ENCODE measurements at regions not wholly inside any gene's neighbourhood (a gene's known extent, or its start where the extent isn't known, plus 50 kb on each side); places are given as distances from the start of the nearest gene placed in this dataset.

- intact Hi-C loops (cut with DNase I; ENCODE audit: low total_unique reads), result no loop called here
- no peak for DNase-seq
- WGBS, 5 donors, result 76 to 88% (median 81%) methylated on average over 20 to 22 of the region's 22 CpGs
These were observed 361.7 kb upstream of the TNRC6C start for GRCh38 chr17:77596491-77597417.

GRCh38 chr17:77597418-77598240 lies 360.9 kb upstream of the TNRC6C start:
- Histone ChIP-seq H3K4me1 (peaks cover 0 to 21% (median 10%) of the 10 kb centered on the region in 4 donors), H3K4me3 (no peak overlapping the region), H3K9me3 (no peaks in the 10 kb centered on the region), H3K27me3 (peaks cover 0 to 10% (median 0%) of the 10 kb centered on the region in 3 donors), H3K27ac (no peak overlapping the region), H3K36me3 (no peaks in the 10 kb centered on the region)
- TF ChIP-seq POLR2AphosphoS5 (IDR thresholded peaks at IDR 0.05), result no peak
- TF ChIP-seq POLR2A (IDR thresholded peaks at IDR 0.05), result no peak
- no peak for TF ChIP-seq CTCF (IDR thresholded peaks at IDR 0.05)
- no peak for DNase-seq
- WGBS, 5 donors, result 80 to 88% (median 82%) methylated on average over 16 to 19 of the region's 19 CpGs
- intact Hi-C loops (cut with DNase I; ENCODE audit: low total_unique reads), result no loop called here

More at GRCh38 chr17:77596491-77597417, 361.7 kb upstream of the TNRC6C start:
- Histone ChIP-seq H3K27me3 (peaks cover 0 to 12% (median 0%) of the 10 kb centered on the region in 3 donors), H3K27ac (no peak overlapping the region), H3K4me1 (peaks cover 0 to 12% (median 7%) of the 10 kb centered on the region in 4 donors), H3K4me3 (no peak overlapping the region), H3K36me3 (no peaks in the 10 kb centered on the region), H3K9me3 (no peaks in the 10 kb centered on the region)
- TF ChIP-seq EP300 (IDR thresholded peaks at IDR 0.05) (no peak), POLR2AphosphoS5 (IDR thresholded peaks at IDR 0.05) (no peak), CTCF (IDR thresholded peaks at IDR 0.05) (no peak), POLR2A (IDR thresholded peaks at IDR 0.05) (no peak)

GRCh38 chr17:77598241-77598620 lies 360.3 kb upstream of the TNRC6C start:
- TF ChIP-seq EP300 (IDR thresholded peaks at IDR 0.05), result no peak
- no peak for TF ChIP-seq POLR2A (IDR thresholded peaks at IDR 0.05)
- no peak for TF ChIP-seq POLR2AphosphoS5 (IDR thresholded peaks at IDR 0.05)
- no peak for TF ChIP-seq CTCF (IDR thresholded peaks at IDR 0.05)
- no peak for DNase-seq
- no peak overlapping the region for H3K4me3 ChIP-seq
- peaks cover 0 to 27% (median 16%) of the 10 kb centered on the region in 4 donors for H3K4me1 ChIP-seq
- H3K9me3 ChIP-seq, result no peaks in the 10 kb centered on the region
- intact Hi-C loops (cut with DNase I; ENCODE audit: low total_unique reads), result no loop called here
- H3K27me3 ChIP-seq, result peaks cover 0 to 6% (median 0%) of the 10 kb centered on the region in 3 donors
- no peak overlapping the region for H3K27ac ChIP-seq
- no peaks in the 10 kb centered on the region for H3K36me3 ChIP-seq
- WGBS, 5 donors, result 82 to 91% (median 86%) methylated on average over 4 of the region's 4 CpGs

- H3K27me3 ChIP-seq, result peaks cover 0 to 5% (median 0%) of the 10 kb centered on the region in 3 donors
- no peak for TF ChIP-seq POLR2A (IDR thresholded peaks at IDR 0.05)
- no peak for TF ChIP-seq CTCF (IDR thresholded peaks at IDR 0.05)
- no peak for TF ChIP-seq EP300 (IDR thresholded peaks at IDR 0.05)
- no peak for TF ChIP-seq POLR2AphosphoS5 (IDR thresholded peaks at IDR 0.05)
- DNase-seq, result no peak
- peaks cover 0 to 31% (median 19%) of the 10 kb centered on the region in 4 donors for H3K4me1 ChIP-seq
- H3K27ac ChIP-seq, result no peak overlapping the region
- no peak overlapping the region for H3K4me3 ChIP-seq
- intact Hi-C loops (cut with DNase I; ENCODE audit: low total_unique reads), result no loop called here
- H3K36me3 ChIP-seq, result no peaks in the 10 kb centered on the region
- no peaks in the 10 kb centered on the region for H3K9me3 ChIP-seq
These were observed 358.8 kb upstream of the TNRC6C start for GRCh38 chr17:77599699-77600098.

Data from stomach (tissue), 8 donors.